H1 (cell line): ENCODE measurements at regions not wholly inside any gene's neighbourhood (a gene's known extent, or its start where the extent isn't known, plus 50 kb on each side); places are given as distances from the start of the nearest gene placed in this dataset.

ENCODE experiments used
- CTCF ChIA-PET: fragments of 300-600 bp; sonication (Branson Sonifier 250); formaldehyde crosslinking; loops from one replicate; lab custom pipeline; 2021; ENCODE audit not compliant: partially characterized antibody; lab: Charles Lee
- POLR2A ChIA-PET: fragments of 300-600 bp; sonication (Branson Sonifier 250); formaldehyde crosslinking; loops from one replicate; lab custom pipeline; 2021; ENCODE audit warnings: inconsistent platforms; ENCODE audit not compliant: partially characterized antibody; lab: Charles Lee
- DNase-seq, 2 experiments: peaks; one replicate each; pipeline versions ENCODE4 v3.0.0 to v3.0.0-alpha.2; 2010 to 2022; ENCODE audit warnings: low spot score in 2 of 2, low read depth in 1 of 2, mixed read lengths in 1 of 2
- FAIRE-seq: peaks from 2 replicates; lab custom pipeline; 2011; peaks lifted over from hg19 to GRCh38; lab: Jason Lieb, UNC
- H2AFZ ChIP-seq: 2 replicates; pipeline ENCODE4 v1.8.1; 2012; ENCODE audit warnings: low read length, inconsistent platforms
- H2AK5ac ChIP-seq: 2 replicates; pipeline ENCODE4 v1.6.1; 2013; ENCODE audit warnings: low read depth, low read length
- H2BK120ac ChIP-seq: replicated peaks from 2 replicates; pipeline ENCODE3; 2013; ENCODE audit warnings: low read depth, low read length, inconsistent platforms
- H2BK12ac ChIP-seq: 2 replicates; pipeline ENCODE4 v1.6.1; 2013; ENCODE audit warnings: low read depth, low read length
- H2BK15ac ChIP-seq: 2 replicates; pipeline ENCODE4 v1.6.1; 2013; ENCODE audit warnings: low read length
- H2BK20ac ChIP-seq: 2 replicates; pipeline ENCODE4 v1.6.1; 2013; ENCODE audit warnings: low read length
- H2BK5ac ChIP-seq: 2 replicates; pipeline ENCODE4 v1.6.1; 2013; ENCODE audit warnings: low read depth, low read length
- H3K14ac ChIP-seq: 2 replicates; pipeline ENCODE4 v1.6.1; 2013; ENCODE audit warnings: inconsistent platforms; ENCODE audit not compliant: insufficient read length
- H3K18ac ChIP-seq: 2 replicates; pipeline ENCODE4 v1.6.1; 2013; ENCODE audit warnings: low read length; ENCODE audit errors: extremely low read depth
- H3K23ac ChIP-seq: 2 replicates; pipeline ENCODE4 v1.6.1; 2013; ENCODE audit warnings: inconsistent platforms; ENCODE audit not compliant: insufficient read length
- H3K23me2 ChIP-seq: 2 replicates; pipeline ENCODE4 v1.6.1; 2013; ENCODE audit warnings: low read depth, low read length
- H3K27ac ChIP-seq: 2 replicates; pipeline ENCODE4 v1.6.1; 2011; ENCODE audit warnings: low read depth, low read length, inconsistent platforms
- H3K27me3 ChIP-seq, 4 experiments: replicated peaks in 1 of 4; 1 replicate in 1 of 4; 2 replicates in 3 of 4; pipeline versions ENCODE4 v1.6.1 to v1.8.1; 2011 to 2013; ENCODE audit warnings: low read length in 3 of 4, mild to moderate bottlenecking in 3 of 4, inconsistent platforms in 2 of 4, mixed read lengths in 2 of 4, moderate library complexity in 1 of 4; ENCODE audit not compliant: control insufficient read depth in 3 of 4, insufficient read depth in 3 of 4; ENCODE audit errors: extremely low read depth in 1 of 4
- H3K36me3 ChIP-seq, 4 experiments: 2 replicates each; pipeline versions ENCODE4 v1.6.1 to v1.8.1; 2011 to 2013; ENCODE audit warnings: mild to moderate bottlenecking in 4 of 4, low read length in 3 of 4, moderate library complexity in 2 of 4, control low read depth in 1 of 4, inconsistent platforms in 1 of 4; ENCODE audit not compliant: insufficient read depth in 4 of 4, control insufficient read depth in 2 of 4
- H3K4ac ChIP-seq: replicated peaks from 2 replicates; pipeline ENCODE3; 2013; ENCODE audit warnings: low read length, low read depth, mixed read lengths, inconsistent platforms; ENCODE audit not compliant: insufficient read length
- H3K4me1 ChIP-seq, 4 experiments: replicated peaks in 1 of 4; 1 replicate in 1 of 4; 2 replicates in 3 of 4; pipeline versions ENCODE4 v1.6.1 to v1.8.1; 2011 to 2013; ENCODE audit warnings: low read length in 3 of 4, inconsistent platforms in 2 of 4, mixed read lengths in 1 of 4; ENCODE audit not compliant: insufficient read depth in 4 of 4, control insufficient read depth in 3 of 4
- H3K4me2 ChIP-seq, 2 experiments: 2 replicates each; pipeline versions ENCODE4 v1.6.1 to v1.8.1; 2011 to 2013; ENCODE audit warnings: low read depth in 2 of 2, low read length in 2 of 2, control low read depth in 1 of 2, inconsistent platforms in 1 of 2, mild to moderate bottlenecking in 1 of 2; ENCODE audit not compliant: insufficient read depth in 1 of 2
- H3K4me3 ChIP-seq, 4 experiments: fragments of 200-600, 300-600 bp in 1 of 4; sonication (generic), shearing (Covaris generic), sonication (Bioruptor Twin) in 1 of 4; 2 replicates each; pipeline versions ENCODE4 v1.5.1 to v1.8.1; 2011 to 2016; ENCODE audit warnings: low read length in 4 of 4, low read depth in 3 of 4, control low read depth in 2 of 4, inconsistent platforms in 2 of 4, mild to moderate bottlenecking in 2 of 4, mixed read lengths in 1 of 4, moderate library complexity in 1 of 4; ENCODE audit not compliant: insufficient read depth in 2 of 4; ENCODE audit errors: extremely low read depth in 1 of 4
- H3K56ac ChIP-seq: replicated peaks from 2 replicates; pipeline ENCODE3; 2013; ENCODE audit warnings: low read depth, mild to moderate bottlenecking, mixed read lengths, low read length, inconsistent platforms; ENCODE audit not compliant: insufficient read length
- H3K79me1 ChIP-seq: 2 replicates; pipeline ENCODE4 v1.6.1; 2013; ENCODE audit warnings: low read depth, low read length, control low read depth
- H3K79me2 ChIP-seq, 2 experiments: 2 replicates each; pipeline versions ENCODE4 v1.6.1 to v1.8.1; 2012 to 2013; ENCODE audit warnings: low read length in 2 of 2, mild to moderate bottlenecking in 2 of 2, inconsistent platforms in 1 of 2; ENCODE audit not compliant: insufficient read depth in 2 of 2, control insufficient read depth in 1 of 2
- H3K9ac ChIP-seq, 4 experiments: replicated peaks in 1 of 4; 1 replicate in 1 of 4; 2 replicates in 3 of 4; pipeline versions ENCODE4 v1.6.1 to v1.8.1; 2011 to 2013; ENCODE audit warnings: low read depth in 3 of 4, low read length in 3 of 4, control low read depth in 2 of 4, mild to moderate bottlenecking in 2 of 4, moderate library complexity in 2 of 4, inconsistent platforms in 1 of 4; ENCODE audit errors: extremely low read depth in 1 of 4
- H3K9me3 ChIP-seq, 2 experiments: 2 replicates each; pipeline versions ENCODE4 v1.6.1 to v1.8.1; 2012 to 2013; ENCODE audit warnings: mild to moderate bottlenecking in 2 of 2, moderate library complexity in 2 of 2, control low read depth in 1 of 2, inconsistent platforms in 1 of 2, low read depth in 1 of 2, low read length in 1 of 2, mixed read lengths in 1 of 2; ENCODE audit not compliant: insufficient read depth in 2 of 2
- H4K20me1 ChIP-seq, 2 experiments: replicated peaks in 1 of 2; 2 replicates each; pipeline versions ENCODE3 to v1.8.1; 2011 to 2013; ENCODE audit warnings: inconsistent platforms in 2 of 2, low read length in 2 of 2, mild to moderate bottlenecking in 1 of 2; ENCODE audit not compliant: insufficient read depth in 2 of 2, control insufficient read depth in 1 of 2
- H4K5ac ChIP-seq: 2 replicates; pipeline ENCODE4 v1.6.1; 2013; ENCODE audit warnings: low read length, low read depth, mixed read lengths, inconsistent platforms; ENCODE audit not compliant: insufficient read length
- H4K8ac ChIP-seq: 2 replicates; pipeline ENCODE4 v1.8.0; 2013; ENCODE audit warnings: mild to moderate bottlenecking, moderate library complexity, low read length, inconsistent platforms; ENCODE audit not compliant: insufficient read depth; ENCODE audit errors: extremely low read depth
- H4K91ac ChIP-seq: replicated peaks from 2 replicates; pipeline ENCODE3; 2013; ENCODE audit warnings: low read length, mixed read lengths, inconsistent platforms; ENCODE audit not compliant: insufficient read length
- PHF8 ChIP-seq: fragments of 200-600 bp; sonication (generic); conservative IDR thresholded peaks from 2 replicates; pipeline ENCODE4 v1.7.1; 2012; ENCODE audit warnings: low read depth, mild to moderate bottlenecking, inconsistent platforms, low read length, moderate library complexity
- POU5F1 ChIP-seq: IDR thresholded peaks from 2 replicates; pipeline ENCODE4 v1.6.1; 2011; ENCODE audit warnings: low read depth, mild to moderate bottlenecking, low read length, moderate library complexity
- SP2 ChIP-seq: IDR thresholded peaks from 2 replicates; pipeline ENCODE4 v1.6.1; 2012; ENCODE audit warnings: mild to moderate bottlenecking, low read length, inconsistent platforms
- WGBS, 2 experiments: shearing (Covaris generic) in 1 of 2; methylation state at CpG; one replicate each; pipeline versions ENCODE4 v1.1.6 to v1.1.7; 2013 to 2015; ENCODE audit warnings: low lambda C conversion rate in 2 of 2, mixed read lengths in 2 of 2, inconsistent platforms in 1 of 2, low coverage in 1 of 2, missing lambda C conversion rate in 1 of 2; ENCODE audit not compliant: insufficient replicate concordance in 2 of 2, insufficient coverage in 1 of 2, insufficient read length in 1 of 2; ENCODE audit errors: extremely low coverage in 1 of 2, missing lambda C conversion rate in 1 of 2; 5-methylcytosine and 5-hydroxymethylcytosine counted together

DNA sequence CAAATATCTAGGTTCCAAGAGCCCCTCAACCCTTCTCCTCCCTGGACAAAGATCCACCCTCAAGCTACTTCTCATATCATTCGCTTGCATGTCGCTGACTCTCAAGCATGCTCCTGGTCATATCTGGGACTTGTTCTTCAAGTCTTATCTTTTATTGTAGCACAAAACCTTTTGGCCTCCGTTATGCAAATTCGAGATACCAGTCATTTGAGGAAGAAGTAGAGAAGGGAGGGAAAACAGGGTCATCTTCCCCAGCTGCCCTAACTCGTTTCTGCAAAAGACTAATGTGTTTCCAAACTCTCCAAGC lies 63.8 kb upstream of the ETS2 start:
- POLR2A ChIA-PET = no interaction called here
- Histone ChIP-seq H2BK120ac (no peak overlapping the region), H3K79me2 (no peaks in the 10 kb centered on the region)
- TF ChIP-seq SP2 = no peak
- TF ChIP-seq PHF8 = no peak
- TF ChIP-seq POU5F1 = no peak
- TF ChIP-seq, all 59 proteins: peak for 0
- Histone ChIP-seq H3K56ac (no peak overlapping the region), H3K18ac (no peak overlapping the region), H3K4ac (no peak overlapping the region), H4K8ac (no peak overlapping the region), H3K36me3 (no peaks in the 10 kb centered on the region), H3K4me3 (no peak overlapping the region), H2BK12ac (no peak overlapping the region), H3K9me3 (no peaks in the 10 kb centered on the region), H3K4me1 (no peaks in the 10 kb centered on the region), H2BK15ac (no peak overlapping the region), H3K79me1 (no peaks in the 10 kb centered on the region), H4K91ac (no peak overlapping the region), H3K23me2 (no peaks in the 10 kb centered on the region), H2AFZ (no peak overlapping the region), H4K20me1 (no peaks in the 10 kb centered on the region), H3K27ac (no peak overlapping the region), H3K14ac (no peak overlapping the region), H2BK5ac (no peak overlapping the region), H2BK20ac (no peak overlapping the region), H3K23ac (no peak overlapping the region), H3K27me3 (no peaks in the 10 kb centered on the region), H4K5ac (no peak overlapping the region), H2AK5ac (no peak overlapping the region), H3K9ac (no peak overlapping the region), H3K4me2 (no peak overlapping the region)
- DNase-seq (no peak), FAIRE-seq (no peak)
- CTCF ChIA-PET = interaction anchor here (0.7 kb wide), 1 partner anchor 42 kb away, joined by 3 read pairs; no protein-coding TSS in a partner anchor
- 94% methylated on average over 5 of the region's 5 CpGs; no CpG with 5 or more reads in 1 of the 2 experiments for WGBS, 2 experiments
